GM23338 (cell line): ENCODE measurements at regions not wholly inside any gene's neighbourhood (a gene's known extent, or its start where the extent isn't known, plus 50 kb on each side); places are given as distances from the start of the nearest gene placed in this dataset.

ENCODE experiments used
- CREB1 ChIP-seq: fragments of 250-450 bp; sonication (Bioruptor Pico); IDR thresholded peaks from 2 replicates; pipeline ENCODE4 v1.5.0; 2020; ENCODE audit warnings: low read depth, mild to moderate bottlenecking, moderate library complexity
- EZH2 ChIP-seq: fragments of 200-600 bp; sonication (generic); IDR thresholded peaks from one replicate; pipeline ENCODE4 v1.8.0; 2017; ENCODE audit warnings: antibody characterized with exemption, mild to moderate bottlenecking, low read depth; ENCODE audit not compliant: unreplicated experiment
- POLR2AphosphoS5 ChIP-seq: IDR thresholded peaks from 2 replicates; pipeline ENCODE4 v1.6.1; 2016; ENCODE audit warnings: antibody characterized with exemption, low read depth

DNA sequence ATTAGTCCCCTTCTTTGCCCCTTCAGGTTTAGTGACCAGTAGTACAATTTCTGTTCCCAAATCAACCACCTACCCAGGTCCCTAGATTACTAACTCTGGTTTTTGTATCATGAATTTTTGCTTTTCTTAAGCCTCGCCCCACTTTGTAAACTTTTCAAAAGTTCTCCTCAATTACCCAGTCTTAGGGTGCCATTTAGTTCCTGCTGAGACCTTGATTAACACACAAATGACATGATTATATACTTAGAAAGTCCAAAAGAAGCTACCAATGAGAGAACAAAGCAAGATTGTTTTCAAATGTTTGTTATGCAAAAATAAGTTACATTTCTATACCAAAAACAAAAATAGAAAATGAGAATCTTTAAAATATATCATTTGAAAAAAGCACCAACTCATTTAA is 594.4 kb downstream of the SQOR start:
- TF ChIP-seq CREB1 (CRISPR knock-in tag) (no peak), EZH2 (no peak), POLR2AphosphoS5 (no peak)
